Left kidney (tissue), 1 donor: ENCODE measurements at regions not wholly inside any gene's neighbourhood (a gene's known extent, or its start where the extent isn't known, plus 50 kb on each side); places are given as distances from the start of the nearest gene placed in this dataset.
A peak's percentile ranks its signal among the peaks of the same experiment; 100 is the strongest.

Experiments used
- DNase-seq: peaks from one replicate; pipeline ENCODE4 v3.0.0-alpha.2; 2013

DNA sequence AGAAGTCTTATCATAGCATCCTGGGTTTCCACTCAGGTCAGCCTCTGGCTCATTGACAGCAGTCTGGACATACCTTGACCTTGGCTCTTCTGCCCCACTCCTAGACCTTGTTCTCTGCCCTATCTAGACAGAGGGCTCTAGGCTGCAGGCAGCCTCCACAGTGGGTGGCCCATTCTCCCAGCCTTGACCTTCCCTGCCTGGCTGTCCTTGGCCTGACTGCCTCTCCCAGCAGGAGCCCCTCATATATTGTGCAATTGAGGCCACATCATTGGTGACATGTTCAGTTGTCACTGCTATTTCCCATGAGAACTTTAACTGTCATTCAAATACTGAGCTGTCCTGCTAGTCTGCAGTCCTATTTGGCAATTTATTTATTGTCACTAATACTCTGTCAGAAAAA, 503.4 kb downstream of the PLXNA4 start:
- DNase-seq = no peak

DNA sequence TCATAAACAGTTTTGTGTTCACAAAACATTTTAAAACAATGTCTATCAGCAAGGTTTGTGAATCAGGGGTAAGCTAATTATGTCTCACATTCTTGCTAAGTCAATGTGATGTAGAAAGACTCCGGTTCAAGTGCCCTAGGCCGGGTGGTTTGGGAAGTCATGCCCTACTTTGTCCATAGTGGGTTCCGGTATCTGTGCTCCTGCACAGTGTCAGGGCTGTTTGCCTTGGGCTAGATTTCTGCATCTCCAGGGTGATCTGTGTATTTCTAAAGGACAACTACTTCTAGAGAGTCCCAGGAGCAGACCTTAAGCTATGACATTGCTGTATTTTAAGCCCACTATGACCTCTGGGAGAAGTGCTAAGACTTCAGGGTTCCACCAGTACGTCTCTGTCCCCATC, 504.1 kb downstream of the PLXNA4 start:
- no peak for DNase-seq

DNA sequence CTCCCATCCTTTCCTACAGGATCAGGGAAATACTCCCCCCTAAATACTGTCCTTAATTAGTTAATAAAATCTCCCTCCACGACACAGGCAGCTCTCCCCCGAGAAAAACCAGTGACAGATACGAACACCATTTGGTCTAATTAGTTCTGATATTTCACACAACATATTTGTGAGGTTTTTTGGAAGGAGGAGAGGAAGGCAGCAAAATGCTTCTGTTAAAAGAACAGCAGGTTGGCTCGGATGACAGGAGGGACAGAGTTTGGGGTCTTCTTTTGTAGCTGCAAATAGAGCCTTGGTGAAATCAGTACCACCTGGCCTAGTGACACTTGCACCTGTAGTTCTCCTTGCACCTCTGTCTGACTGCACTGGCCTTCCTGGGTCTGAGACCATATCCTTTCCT, 507.0 kb downstream of the PLXNA4 start:
- no peak for DNase-seq

DNA sequence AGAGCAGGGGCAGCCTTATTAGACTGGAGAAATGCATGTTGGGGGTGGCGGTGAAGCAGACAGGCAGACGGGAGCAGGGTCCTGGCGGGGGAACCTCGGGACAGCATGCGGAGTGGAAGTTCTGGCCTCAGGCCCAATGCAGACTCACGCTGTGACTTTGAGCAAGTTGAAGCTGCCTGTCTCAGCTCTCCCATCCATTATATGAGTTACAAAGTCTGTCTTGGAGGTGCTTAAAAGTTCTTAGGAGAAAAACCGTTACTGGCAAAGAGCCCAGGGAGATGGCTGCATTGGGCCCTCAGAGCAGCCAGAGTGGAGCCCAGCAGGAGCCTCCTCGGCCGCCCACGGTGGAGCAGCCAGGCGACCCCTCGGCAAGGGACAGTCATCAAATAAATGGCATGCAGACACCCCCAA, 509.5 kb downstream of the PLXNA4 start:
- DNase-seq = peak; percentile 29

DNA sequence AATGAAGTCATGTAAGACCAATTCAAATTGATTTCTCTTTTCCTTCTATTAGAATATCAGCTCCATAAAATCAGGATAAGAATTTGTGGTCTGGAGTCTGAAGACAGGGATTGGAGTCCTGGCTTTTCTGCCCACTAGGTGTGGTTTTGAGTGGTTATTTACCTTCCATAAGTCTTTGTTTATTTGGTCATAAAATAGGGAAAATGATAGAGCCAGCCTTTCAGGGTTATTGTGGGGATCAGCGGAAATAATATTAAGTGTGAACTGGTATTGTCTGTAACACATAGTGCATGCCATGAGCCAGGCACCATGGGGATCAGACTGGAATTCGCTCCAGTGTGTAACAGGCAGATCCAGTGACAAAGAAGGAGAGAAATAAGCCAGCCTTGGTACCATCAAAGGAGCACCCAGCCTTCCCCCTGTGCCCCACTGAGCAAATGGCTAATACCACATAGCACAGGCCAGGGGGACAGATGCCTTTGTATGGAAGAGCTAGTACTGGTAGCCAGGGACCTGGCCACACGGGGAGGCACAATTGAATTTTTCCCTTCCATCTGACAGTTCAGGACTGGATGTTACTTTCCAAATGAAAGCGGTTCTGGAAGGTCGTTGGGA, 509.7 kb upstream of the PODXL start:
- DNase-seq = no peak

DNA sequence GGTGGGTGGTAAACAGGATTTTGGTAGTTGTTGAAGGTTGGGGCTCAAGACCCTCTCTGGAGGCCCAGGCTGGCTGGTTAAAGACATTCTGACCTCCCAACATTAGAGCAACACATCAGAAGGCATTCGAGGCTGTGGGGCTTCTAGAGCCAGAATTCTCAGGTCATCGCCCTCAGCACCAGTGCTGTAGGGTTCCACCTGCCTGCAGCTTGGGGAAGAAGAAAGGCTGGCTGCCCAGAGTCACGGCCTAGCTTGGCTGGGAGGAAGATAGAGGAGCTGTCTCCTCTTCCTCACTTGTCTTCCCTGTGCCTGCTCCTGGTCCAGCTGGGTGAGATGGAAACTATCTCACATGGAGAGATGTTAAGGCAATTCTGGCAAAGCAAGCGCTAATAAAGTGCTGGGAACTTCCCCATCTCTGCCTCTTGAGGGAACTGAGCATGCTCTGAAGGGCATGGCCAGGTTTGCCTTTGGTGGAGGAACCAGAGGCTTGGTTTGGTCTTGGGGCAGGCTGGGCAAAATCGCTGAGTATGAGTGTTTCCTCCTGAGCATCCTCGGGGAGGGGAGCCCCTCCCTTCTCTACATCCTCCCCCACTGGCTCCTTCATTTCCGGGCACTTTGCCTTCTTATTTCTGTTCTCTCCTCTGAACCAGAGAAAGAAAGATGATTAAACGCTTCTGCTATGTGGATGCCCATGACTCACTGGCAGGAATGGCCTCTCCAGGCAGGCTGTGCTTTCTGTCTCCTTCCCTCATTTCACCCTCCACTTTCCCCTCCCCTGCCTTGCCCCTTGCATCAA, 509.0 kb upstream of the PODXL start:
- DNase-seq = no peak

DNA sequence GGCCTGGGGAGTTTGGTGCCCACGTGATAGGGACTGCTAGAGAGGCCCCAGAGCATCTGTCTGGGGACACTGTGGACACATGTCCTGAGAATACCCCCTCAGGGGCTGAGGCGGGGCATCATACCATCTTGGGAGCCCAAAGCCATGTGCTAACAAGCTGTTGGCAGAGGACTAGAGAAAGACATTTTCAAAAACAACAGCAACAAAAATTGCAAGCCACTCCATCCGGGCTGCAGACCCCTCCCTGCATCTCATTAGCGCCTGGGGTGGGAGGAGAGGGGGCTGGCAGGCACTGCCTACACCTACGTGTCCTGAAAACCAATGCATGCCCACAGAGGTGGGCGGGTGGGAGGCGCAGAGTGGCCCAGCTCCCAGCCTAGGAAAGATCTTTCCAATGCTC, 507.4 kb upstream of the PODXL start:
- DNase-seq = no peak

DNA sequence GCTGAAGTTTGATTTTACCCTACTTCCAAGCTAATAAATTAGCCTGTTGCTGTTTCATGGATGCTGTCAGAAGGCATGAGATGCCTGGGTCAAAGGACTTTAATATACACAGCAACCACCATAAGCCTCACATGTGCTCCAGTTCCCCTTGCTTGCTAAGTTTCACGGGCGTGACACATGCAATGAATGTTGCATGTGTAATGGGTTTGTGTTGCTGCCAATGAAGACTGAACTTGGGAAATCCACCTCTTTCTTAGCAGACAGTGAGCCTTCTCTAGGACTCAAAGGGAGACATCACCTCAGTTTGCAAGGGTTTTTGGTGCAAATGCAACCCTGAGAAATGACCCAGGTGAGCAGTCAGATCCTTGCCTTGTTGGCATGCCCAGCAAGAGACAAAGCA, 505.5 kb upstream of the PODXL start:
- DNase-seq = no peak

DNA sequence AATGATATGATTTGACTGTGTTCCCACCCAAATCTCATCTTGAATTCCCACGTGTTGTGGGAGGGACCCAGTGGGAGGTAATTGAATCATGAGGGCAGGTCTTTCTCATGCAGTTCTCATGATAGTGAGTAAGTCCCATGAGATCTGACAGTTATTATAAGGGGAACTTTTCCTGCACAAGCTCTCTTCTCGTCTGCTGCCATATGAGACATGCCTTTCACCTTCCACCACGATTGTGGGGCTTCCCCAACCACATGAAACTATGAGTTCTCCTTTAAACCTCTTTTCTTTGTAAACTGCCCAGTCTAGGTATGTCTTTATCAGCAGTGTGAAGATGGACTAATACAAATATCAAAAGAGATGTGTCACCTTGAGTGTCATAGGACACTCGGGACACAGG, 502.7 kb upstream of the PODXL start:
- DNase-seq = no peak

DNA sequence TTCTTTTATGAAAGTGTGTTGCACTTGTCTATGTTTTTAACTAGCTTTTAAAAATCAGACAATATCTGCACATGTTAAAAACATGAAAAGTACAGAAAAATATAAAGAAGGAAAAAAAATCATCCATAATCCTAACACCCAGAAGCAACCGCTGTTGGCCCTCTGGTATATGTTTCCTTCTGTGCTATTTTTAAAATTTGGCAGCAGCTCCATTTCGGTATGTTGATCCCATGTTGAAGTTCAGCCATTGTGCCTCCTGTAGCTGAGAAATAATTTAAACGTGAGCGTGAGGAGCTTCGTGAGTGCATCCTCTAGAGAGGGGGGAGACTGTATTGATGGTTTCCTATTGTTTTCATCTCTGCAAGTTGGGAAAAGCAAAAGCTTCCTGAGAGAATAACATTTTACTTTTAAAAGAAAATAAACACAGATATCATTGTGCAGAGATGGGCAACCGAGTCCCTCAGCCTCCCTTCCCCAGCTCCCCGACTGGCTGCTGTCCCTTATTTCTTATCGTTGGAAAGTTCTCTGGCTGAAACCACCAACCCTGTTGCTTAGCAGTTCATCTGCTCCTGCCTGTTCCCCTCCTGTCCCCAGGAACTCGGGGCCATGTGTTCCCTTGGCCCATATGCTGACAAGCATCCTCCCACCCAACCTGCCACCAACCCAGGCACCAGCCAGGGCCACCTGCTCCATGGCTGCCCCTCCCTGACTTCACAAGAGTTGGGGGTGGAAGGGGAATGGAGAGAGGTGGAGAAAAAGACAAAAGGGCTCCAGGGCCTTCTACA, 499.1 kb upstream of the PODXL start:
- DNase-seq = no peak

DNA sequence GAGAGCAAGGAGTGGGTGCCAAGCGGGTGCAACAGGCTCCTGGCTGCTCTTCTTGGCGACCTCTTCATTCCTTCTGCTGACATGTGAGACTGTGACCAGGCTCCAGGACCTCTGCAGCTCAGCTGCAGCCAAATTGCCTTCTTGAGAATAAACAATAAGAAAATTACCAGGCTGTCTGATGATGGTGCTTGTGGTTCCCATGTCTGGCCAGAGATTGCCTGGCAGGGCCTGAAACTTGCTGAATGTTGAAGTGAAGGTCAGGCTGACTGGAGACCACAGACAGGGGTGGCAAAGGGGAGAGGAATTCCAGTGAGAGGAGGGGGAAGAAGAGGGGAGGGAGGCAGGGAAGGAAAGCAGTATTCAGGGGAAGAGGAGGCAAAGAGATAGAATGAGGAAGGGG, 497.4 kb upstream of the PODXL start:
- no peak for DNase-seq

DNA sequence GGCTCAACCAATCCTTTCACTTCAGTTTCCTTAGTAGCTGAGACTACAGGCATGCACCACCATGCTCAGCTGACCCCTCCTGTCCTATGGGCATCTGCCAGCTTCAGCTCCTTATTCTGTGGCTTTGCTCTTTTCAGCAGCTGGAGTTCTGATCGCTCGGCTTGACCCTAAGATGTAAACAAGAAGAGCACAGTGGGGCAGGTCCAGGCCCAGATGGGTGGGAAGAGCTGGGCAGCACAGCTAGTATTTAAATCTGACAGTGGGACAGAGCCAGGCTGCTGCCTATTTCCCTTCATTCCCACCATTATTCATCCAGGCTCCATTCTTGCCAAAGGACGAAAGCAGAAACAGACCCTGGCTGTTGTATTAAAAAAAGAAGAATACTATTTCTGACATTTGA, 494.9 kb upstream of the PODXL start:
- no peak for DNase-seq

DNA sequence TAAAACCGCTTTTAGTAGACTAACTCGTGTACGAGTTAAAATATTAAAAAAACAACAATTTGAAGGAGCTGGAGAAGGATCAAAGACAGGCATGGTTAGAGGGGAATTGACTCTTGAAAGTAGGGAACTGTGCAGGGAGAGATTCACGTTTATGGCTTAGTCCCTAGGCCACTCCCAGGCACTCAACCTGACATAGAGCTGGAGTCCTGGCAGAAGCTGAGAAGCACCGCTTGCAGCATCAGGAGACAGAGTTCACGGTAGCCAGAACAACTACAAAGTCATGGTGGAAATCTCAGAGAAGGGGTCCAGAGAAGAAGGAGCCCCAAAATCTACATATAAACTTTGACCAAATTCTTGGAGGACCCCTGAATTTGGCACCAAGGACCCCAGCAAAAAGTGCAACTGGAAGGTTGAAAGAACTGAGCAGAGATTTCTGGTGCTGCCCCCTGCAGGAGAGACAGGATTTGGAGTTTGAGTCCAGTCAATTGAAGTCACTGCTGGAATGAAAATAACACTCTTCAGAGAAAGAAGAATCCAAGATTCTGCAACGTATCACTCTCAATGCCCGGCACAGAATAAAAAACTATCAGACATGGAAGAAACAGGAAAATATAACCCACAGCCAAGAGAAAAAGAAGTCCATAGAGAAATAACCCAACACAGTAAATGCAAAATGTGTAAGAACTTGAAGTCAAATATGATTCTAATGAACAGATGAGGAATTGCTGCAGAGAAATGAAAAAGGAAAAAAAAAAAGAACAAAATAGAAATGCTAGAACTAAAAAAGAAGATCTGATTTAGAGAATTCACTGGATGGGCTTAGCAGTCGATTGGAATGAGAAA, 493.3 kb upstream of the PODXL start:
- DNase-seq = no peak

DNA sequence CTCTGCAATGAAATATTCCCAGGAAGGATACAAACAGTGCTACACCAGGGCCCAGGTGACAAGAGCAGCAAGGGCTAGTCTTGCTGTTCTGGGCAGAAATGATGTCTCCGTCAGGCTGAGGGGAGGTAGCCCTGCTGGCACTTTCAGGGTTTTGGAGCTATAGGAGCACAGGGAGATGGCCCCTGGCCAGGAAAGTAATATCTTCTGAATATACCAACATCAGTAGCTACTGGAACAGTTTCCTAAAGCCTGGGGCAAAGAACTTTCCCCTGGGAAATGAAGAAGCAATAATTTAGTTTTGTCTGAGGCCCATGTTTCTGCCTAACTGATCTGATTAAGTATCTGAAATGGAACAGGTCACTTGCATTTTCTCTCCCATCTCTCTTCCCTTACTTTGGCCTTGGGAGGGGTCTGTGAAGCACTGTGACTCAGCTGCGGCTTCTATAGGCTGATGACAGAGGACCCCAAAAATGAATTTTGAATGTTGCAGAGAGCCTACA, 489.1 kb upstream of the PODXL start:
- no peak for DNase-seq

DNA sequence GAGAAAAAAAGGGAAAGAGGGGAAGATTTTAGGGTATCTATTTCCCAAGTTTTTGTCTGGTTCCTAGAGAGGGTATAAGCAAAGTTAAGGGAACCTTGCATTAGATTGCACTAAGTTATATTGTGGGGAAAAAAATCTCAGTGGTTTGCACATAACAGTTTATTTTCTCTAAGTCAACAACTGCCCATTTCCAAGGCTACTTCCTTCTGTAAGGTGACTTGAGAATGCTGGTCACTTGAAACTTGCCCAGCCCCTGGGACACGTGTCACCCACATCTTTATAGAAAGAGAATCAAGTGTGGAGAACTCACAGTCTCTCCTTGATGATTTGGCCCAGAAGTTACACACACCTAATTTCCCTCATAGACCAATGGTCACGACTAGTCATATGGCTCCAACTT, 488.6 kb upstream of the PODXL start:
- DNase-seq = no peak

DNA sequence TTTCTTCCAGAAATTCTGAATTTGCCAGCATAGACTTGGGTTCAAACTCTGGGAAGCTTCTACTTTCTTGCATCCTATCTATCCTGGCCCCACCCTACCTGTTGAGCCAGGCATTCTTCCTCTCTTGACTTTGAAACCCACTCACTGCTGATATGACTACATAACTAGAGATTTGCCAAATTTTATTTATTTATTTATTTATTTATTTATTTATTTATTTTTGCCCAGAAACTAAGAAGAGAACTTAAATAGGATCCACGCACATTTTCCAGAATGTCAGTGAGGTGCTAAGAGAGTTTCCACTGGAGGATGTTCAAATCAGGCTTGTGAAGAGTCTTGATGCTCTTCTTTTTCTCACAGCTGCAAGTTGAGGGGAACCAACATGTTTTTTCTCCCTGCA, 487.8 kb upstream of the PODXL start:
- no peak for DNase-seq

DNA sequence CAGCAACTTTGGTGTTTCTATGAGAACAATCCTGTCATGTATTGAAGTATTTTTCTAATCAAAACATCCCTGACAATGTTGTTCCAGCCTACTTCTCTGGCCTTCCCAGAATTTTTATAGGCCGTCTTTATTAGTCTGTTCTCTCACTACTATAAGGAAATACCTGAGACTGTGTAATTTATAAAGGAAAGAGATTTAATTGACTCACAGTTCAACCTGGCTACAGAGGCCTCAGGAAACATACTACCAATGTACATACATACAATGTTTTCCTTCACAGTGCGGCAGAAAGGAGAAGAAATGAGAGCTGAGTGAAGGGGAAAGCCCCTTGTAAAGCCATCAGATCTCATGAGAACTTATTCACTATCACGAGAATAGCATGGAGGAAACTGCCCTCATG, 484.7 kb upstream of the PODXL start:
- no peak for DNase-seq

DNA sequence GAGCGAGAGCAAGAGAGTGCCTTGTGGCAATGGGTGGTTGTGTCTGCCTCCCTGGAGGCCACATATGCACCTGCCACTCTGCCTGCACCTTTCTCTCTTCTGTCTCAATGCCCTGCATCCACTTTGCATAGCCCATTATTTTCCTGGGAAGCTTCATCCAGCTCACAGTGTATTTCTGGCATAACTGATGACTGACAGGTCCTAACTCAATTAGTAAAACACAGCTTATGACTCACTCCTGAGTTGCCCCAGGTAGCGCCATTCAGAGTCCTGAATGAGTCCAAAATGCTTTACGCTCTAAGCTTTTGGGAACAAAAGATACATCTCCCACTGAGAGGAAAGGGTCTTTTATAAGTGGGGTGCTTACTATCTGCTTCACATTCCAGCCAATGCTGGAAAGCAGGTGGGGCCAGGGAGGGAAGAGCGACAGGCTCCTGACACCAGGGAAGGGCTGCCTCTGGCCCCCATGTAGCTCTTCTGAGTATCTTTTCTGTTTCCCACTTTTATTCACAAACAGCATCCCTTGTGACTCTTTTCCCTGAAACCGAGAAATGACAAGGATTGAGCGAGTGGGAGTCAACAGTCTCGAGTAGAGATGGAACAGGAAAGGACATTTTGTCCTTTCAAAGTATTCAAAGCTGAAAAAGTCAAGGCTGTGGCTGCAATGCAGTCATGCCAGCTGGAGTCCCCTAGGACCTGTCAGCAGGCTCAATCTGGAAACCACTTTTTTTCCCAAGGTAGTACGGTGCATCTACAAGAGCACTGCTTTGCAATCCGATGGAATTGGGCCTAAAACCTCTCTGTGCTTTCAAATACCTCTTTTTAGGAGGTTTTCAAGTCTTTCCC, 479.3 kb upstream of the PODXL start:
- DNase-seq = no peak

DNA sequence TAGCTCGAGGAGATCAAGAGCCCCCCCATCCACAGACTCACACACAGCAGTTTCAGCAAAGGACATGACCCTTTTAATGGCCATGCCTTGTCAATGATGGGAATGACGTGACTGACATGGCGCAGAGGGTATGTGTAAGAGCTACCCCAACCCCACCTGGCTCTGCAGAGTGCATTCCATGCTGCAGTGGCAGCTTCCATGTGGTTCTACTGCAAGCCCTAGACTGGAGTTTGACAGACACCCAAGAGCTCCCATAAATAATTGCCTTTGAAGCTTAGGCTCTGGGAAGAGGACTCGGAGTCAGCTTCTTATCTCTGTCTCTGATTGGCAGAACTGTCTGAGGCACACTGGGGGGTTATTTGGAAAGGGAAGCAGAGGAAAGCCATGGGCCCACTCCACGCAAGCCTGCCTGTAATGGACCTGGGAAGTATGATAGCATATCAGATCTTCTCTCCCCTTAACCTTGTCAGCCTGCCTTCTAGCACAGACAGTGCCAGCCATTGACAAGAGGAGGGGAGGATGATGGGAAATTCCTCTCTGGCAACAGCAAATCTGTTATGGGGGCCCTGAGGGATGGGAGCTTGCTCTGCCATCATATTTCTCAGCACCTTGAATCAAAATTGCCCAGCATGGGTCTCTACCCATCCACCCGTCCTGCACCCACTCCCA, 478.5 kb upstream of the PODXL start:
- no peak for DNase-seq

DNA sequence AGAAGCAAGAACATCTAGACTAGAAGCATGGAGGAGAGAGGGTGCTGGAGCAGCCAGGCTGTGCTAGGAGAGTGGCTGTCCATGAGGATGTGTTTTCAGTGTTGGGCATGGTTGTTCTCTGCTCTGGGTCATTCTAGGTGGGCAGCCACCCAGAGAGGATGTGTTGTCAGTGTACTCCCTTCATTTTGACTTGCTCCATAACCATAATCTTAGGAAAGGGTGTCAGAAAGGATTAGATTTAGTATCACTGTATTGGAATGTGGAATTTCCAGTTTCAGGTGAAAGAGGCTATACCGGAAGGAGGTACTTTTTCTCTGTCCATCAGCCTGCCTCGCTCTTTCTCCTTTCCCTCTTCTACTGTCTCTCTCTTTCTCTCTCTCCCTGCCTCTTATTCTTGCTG, 474.5 kb upstream of the PODXL start:
- DNase-seq = no peak

DNA sequence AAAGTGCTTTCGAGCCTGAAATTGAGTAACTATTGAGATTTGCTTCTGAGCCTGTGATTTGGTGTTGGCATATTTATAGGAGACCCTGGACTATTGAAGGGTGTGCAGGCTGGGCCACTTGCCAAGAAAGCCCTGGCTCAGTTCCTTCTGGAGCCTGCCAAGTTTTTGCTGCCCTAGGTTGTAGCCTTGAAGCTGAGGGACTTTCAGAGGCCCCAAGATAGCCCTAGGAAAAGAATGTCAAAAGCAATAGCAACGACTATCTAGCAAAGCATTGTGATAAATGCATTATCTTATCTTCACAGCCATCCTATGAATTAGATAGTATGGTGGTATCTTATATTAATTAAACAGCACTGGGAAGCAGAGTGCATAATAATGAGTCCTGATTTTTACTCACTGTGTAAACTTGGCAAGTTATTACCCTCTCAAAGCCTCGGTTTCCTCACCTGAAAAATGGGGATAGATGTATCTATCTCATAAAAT, 473.7 kb upstream of the PODXL start:
- DNase-seq = peak; percentile 25
